DOHH2 (cell line): ENCODE measurements at regions not wholly inside any gene's neighbourhood (a gene's known extent, or its start where the extent isn't known, plus 50 kb on each side); places are given as distances from the start of the nearest gene placed in this dataset.
"Not testable (repeated sequence)": the region's sequence is repeated elsewhere in the genome, so short reads cannot be mapped to it uniquely, and the experiment has no call there.

Source experiments
- CTCF ChIP-seq: fragments of 200-600 bp; sonication (generic); IDR thresholded peaks from one replicate; pipeline ENCODE4 v1.5.1; 2014; ENCODE audit warnings: antibody characterized with exemption, mild to moderate bottlenecking, low read depth, low read length; ENCODE audit not compliant: poor library complexity, severe bottlenecking
- EZH2phosphoT487 ChIP-seq: fragments of 200-600 bp; sonication (generic); IDR thresholded peaks from 2 replicates; pipeline ENCODE4 v1.6.1; 2017; ENCODE audit warnings: borderline replicate concordance, mild to moderate bottlenecking, antibody characterized with exemption, low read length, moderate library complexity, mixed read lengths

GRCh38 chr2:91509276-91509675, 2817.8 kb downstream of the RPIA start:
- not testable (repeated sequence) for TF ChIP-seq CTCF, EZH2phosphoT487
